HPDE6-E6E7 (cell line): ENCODE measurements at regions not wholly inside any gene's neighbourhood (a gene's known extent, or its start where the extent isn't known, plus 50 kb on each side); places are given as distances from the start of the nearest gene placed in this dataset.
"Not testable (repeated sequence)": the region's sequence is repeated elsewhere in the genome, so short reads cannot be mapped to it uniquely, and the experiment has no call there.

ENCODE experiments used
- DNase-seq: peaks from one replicate; pipeline ENCODE4 v3.0.0; 2011; ENCODE audit warnings: missing footprints; ENCODE audit errors: extremely low spot score

GRCh38 chr4:102210806-102211205 lies 134.5 kb downstream of the SLC39A8 start:
- DNase-seq = not testable (repeated sequence)

GRCh38 chr4:102204634-102205033 lies 140.6 kb downstream of the SLC39A8 start:
- DNase-seq = not testable (repeated sequence)

GRCh38 chr4:102196221-102196620 lies 149.1 kb downstream of the SLC39A8 start:
- DNase-seq = peak; percentile 16

- DNase-seq = no peak
Observed at GRCh38 chr4:102193145-102193544, 152.1 kb downstream of the SLC39A8 start.

- DNase-seq = no peak
Observed at GRCh38 chr4:102180046-102180445, 165.2 kb downstream of the SLC39A8 start.

GRCh38 chr4:102174719-102175189 lies 170.5 kb downstream of the SLC39A8 start:
- no peak for DNase-seq

GRCh38 chr4:102172341-102172740 lies 172.9 kb downstream of the SLC39A8 start:
- DNase-seq = no peak

GRCh38 chr4:102170910-102171309 lies 174.4 kb downstream of the SLC39A8 start:
- no peak for DNase-seq

- DNase-seq = no peak
Observed at GRCh38 chr4:102169345-102169744, 175.9 kb downstream of the SLC39A8 start.

- no peak for DNase-seq
Observed at GRCh38 chr4:102168580-102168979, 176.7 kb downstream of the SLC39A8 start.

GRCh38 chr4:102165584-102165983 lies 179.7 kb downstream of the SLC39A8 start:
- no peak for DNase-seq

- DNase-seq = no peak
Observed at GRCh38 chr4:102163404-102164140, 181.7 kb downstream of the SLC39A8 start.

GRCh38 chr4:102157984-102158383 lies 187.3 kb downstream of the SLC39A8 start:
- no peak for DNase-seq

- DNase-seq = no peak
Observed at GRCh38 chr4:102153391-102153790, 191.9 kb downstream of the SLC39A8 start.

GRCh38 chr4:102151696-102152095 lies 193.6 kb downstream of the SLC39A8 start:
- DNase-seq = no peak

GRCh38 chr4:102143433-102143832 lies 201.8 kb downstream of the SLC39A8 start:
- no peak for DNase-seq

GRCh38 chr4:102141842-102142241 lies 203.4 kb downstream of the SLC39A8 start:
- no peak for DNase-seq

- peak; percentile 33 for DNase-seq
Observed at GRCh38 chr4:102139932-102140331, 205.3 kb downstream of the SLC39A8 start.

- DNase-seq = no peak
Observed at GRCh38 chr4:102139132-102139573, 206.1 kb downstream of the SLC39A8 start.

GRCh38 chr4:102137217-102137616 lies 208.1 kb downstream of the SLC39A8 start:
- no peak for DNase-seq

- DNase-seq = no peak
Observed at GRCh38 chr4:102129810-102130209, 215.5 kb downstream of the SLC39A8 start.
